Immature natural killer cell (primary cell): ENCODE measurements at regions not wholly inside any gene's neighbourhood (a gene's known extent, or its start where the extent isn't known, plus 50 kb on each side); places are given as distances from the start of the nearest gene placed in this dataset.

Source experiments
- DNase-seq, 3 donors: peaks; one replicate each; pipeline ENCODE4 v3.0.0; 2022; ENCODE audit warnings: mixed read lengths in 1 of 3
- H3K27ac Mint-ChIP-seq, 6 donors: one replicate each; pipeline ENCODE4 v1.8.0; 2020; ENCODE audit warnings: mixed read lengths in 6 of 6, mild to moderate bottlenecking in 5 of 6, inconsistent platforms in 4 of 6, moderate library complexity in 3 of 6
- H3K27me3 Mint-ChIP-seq, 3 donors: one replicate each; pipeline ENCODE4 v1.8.0; 2020 to 2021; ENCODE audit warnings: low read depth in 3 of 3, mild to moderate bottlenecking in 3 of 3, mixed read lengths in 3 of 3, moderate library complexity in 3 of 3, inconsistent platforms in 1 of 3
- H3K36me3 Mint-ChIP-seq, 3 donors: one replicate each; pipeline ENCODE4 v1.8.0; 2020; ENCODE audit warnings: mixed read lengths in 3 of 3, inconsistent platforms in 2 of 3, mild to moderate bottlenecking in 2 of 3
- H3K4me1 Mint-ChIP-seq, 2 donors: one replicate each; pipeline ENCODE4 v1.8.0; 2020; ENCODE audit warnings: inconsistent platforms in 2 of 2, mild to moderate bottlenecking in 2 of 2, mixed read lengths in 2 of 2, moderate library complexity in 1 of 2
- H3K4me3 Mint-ChIP-seq, 5 donors: one replicate each; pipeline ENCODE4 v1.8.0; 2020; ENCODE audit warnings: mild to moderate bottlenecking in 5 of 5, mixed read lengths in 5 of 5, inconsistent platforms in 3 of 5, moderate library complexity in 3 of 5
- H3K9me3 Mint-ChIP-seq, 6 donors: one replicate each; pipeline ENCODE4 v1.8.0; 2020; ENCODE audit warnings: mild to moderate bottlenecking in 6 of 6, mixed read lengths in 6 of 6, inconsistent platforms in 4 of 6, moderate library complexity in 3 of 6

GRCh38 chr2:51995293-51995692 is 963.4 kb upstream of the NRXN1 start:
- no peak overlapping the region for H3K4me3 Mint-ChIP-seq
- DNase-seq, result no peak
- H3K27ac Mint-ChIP-seq, result no peak overlapping the region
- no peaks in the 10 kb centered on the region for H3K27me3 Mint-ChIP-seq
- H3K9me3 Mint-ChIP-seq, result peaks cover 18 to 58% (median 40%) of the 10 kb centered on the region in 6 donors
- no peaks in the 10 kb centered on the region for H3K4me1 Mint-ChIP-seq
- H3K36me3 Mint-ChIP-seq, result peaks cover 0 to 4% (median 0%) of the 10 kb centered on the region in 3 donors

GRCh38 chr2:51994123-51994763 is 962.3 kb upstream of the NRXN1 start:
- Mint-ChIP-seq H3K27ac (no peak overlapping the region), H3K27me3 (no peaks in the 10 kb centered on the region), H3K9me3 (peaks cover 22 to 50% (median 40%) of the 10 kb centered on the region in 6 donors), H3K36me3 (peaks cover 0 to 4% (median 0%) of the 10 kb centered on the region in 3 donors), H3K4me3 (no peak overlapping the region), H3K4me1 (no peaks in the 10 kb centered on the region)
- no peak for DNase-seq

GRCh38 chr2:51990684-51991083 is 958.8 kb upstream of the NRXN1 start:
- Mint-ChIP-seq H3K36me3 (peaks cover 0 to 4% (median 0%) of the 10 kb centered on the region in 3 donors), H3K4me1 (no peaks in the 10 kb centered on the region), H3K9me3 (peaks cover 10 to 38% (median 30%) of the 10 kb centered on the region in 6 donors), H3K27me3 (peaks cover 0 to 1% (median 0%) of the 10 kb centered on the region in 3 donors), H3K4me3 (no peak overlapping the region), H3K27ac (no peak overlapping the region)
- no peak for DNase-seq

DNA sequence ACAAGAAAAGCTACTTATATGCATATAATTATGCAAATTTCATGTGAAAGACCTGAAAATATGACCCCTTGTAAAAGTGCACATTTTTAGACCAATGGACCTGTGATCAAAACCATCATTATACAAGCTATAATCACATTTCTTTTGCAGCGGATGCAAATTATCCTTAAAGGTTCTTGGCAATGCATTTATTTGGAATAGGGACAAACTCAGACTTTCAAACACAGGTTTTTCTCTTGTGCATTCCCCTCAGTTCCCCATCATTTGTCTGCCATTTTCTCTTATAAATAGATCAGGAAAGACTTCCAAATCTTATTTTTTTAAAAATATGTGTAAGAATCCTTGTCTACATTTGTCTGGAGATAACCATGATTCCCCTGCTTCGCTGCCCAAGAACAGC is 954.2 kb upstream of the NRXN1 start:
- Mint-ChIP-seq H3K27ac (no peak overlapping the region), H3K9me3 (peaks cover 8 to 32% (median 17%) of the 10 kb centered on the region in 6 donors), H3K4me3 (no peak overlapping the region), H3K36me3 (no peaks in the 10 kb centered on the region), H3K27me3 (peaks cover 0 to 1% (median 0%) of the 10 kb centered on the region in 3 donors), H3K4me1 (no peaks in the 10 kb centered on the region)
- DNase-seq, result no peak

DNA sequence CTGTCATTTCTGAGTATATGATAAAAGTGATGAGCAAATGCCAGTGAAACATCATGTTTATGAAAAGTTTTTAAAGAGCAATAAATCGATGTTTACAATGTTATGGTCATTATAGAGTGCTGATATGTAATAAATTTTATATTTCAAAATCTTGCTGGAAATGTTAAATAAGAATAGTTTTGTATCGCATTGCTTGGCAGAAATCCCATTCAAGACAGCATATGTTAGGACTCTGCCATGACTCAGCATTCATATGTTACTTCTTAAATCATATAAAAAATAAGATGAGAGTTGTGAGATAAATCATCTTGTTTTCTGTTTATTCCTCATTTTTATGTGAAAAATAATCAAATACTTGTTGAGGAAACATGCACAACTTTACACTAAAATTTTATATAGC is 949.9 kb upstream of the NRXN1 start:
- Mint-ChIP-seq H3K27ac (no peak overlapping the region), H3K36me3 (peaks cover 0 to 4% (median 0%) of the 10 kb centered on the region in 3 donors), H3K27me3 (no peaks in the 10 kb centered on the region), H3K4me1 (no peaks in the 10 kb centered on the region), H3K4me3 (no peak overlapping the region), H3K9me3 (peaks cover 2 to 34% (median 16%) of the 10 kb centered on the region in 6 donors)
- no peak for DNase-seq

DNA sequence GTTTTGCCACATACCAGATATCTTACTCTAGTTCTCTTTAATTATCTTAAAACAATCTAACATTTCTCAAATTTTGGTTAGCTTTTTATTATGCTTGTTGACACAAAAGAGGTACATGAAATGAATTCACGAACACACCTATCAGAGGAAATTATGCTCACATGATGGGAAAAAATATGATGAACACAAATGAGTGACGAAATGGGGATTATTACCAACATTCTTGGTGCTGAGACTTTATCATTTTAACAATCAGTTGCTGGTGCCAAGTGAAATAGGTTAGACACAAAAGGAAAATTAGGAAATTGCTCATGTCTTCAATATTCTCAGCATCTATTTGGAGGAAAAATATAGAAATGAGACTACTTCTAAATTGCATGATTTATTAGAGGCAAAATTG is 944.7 kb upstream of the NRXN1 start:
- Mint-ChIP-seq H3K4me1 (no peaks in the 10 kb centered on the region), H3K27me3 (peaks cover 0 to 1% (median 0%) of the 10 kb centered on the region in 3 donors), H3K9me3 (peaks cover 5 to 50% (median 24%) of the 10 kb centered on the region in 6 donors), H3K36me3 (peaks cover 0 to 4% (median 0%) of the 10 kb centered on the region in 3 donors), H3K4me3 (no peak overlapping the region), H3K27ac (no peak overlapping the region)
- no peak for DNase-seq

- no peak for DNase-seq
- no peaks in the 10 kb centered on the region for H3K4me1 Mint-ChIP-seq
- no peak overlapping the region for H3K4me3 Mint-ChIP-seq
- no peak overlapping the region for H3K27ac Mint-ChIP-seq
- peaks cover 7 to 35% (median 26%) of the 10 kb centered on the region in 6 donors for H3K9me3 Mint-ChIP-seq
- no peaks in the 10 kb centered on the region for H3K36me3 Mint-ChIP-seq
- H3K27me3 Mint-ChIP-seq, result peaks cover 0 to 3% (median 0%) of the 10 kb centered on the region in 3 donors
These were observed 939.2 kb upstream of the NRXN1 start for GRCh38 chr2:51971136-51971535.

GRCh38 chr2:51969347-51969746 is 937.4 kb upstream of the NRXN1 start:
- H3K27me3 Mint-ChIP-seq, result peaks cover 0 to 5% (median 0%) of the 10 kb centered on the region in 3 donors
- peaks cover 11 to 34% (median 24%) of the 10 kb centered on the region in 6 donors for H3K9me3 Mint-ChIP-seq
- no peaks in the 10 kb centered on the region for H3K4me1 Mint-ChIP-seq
- no peaks in the 10 kb centered on the region for H3K36me3 Mint-ChIP-seq
- H3K4me3 Mint-ChIP-seq, result no peak overlapping the region
- DNase-seq, result no peak
- no peak overlapping the region for H3K27ac Mint-ChIP-seq

DNA sequence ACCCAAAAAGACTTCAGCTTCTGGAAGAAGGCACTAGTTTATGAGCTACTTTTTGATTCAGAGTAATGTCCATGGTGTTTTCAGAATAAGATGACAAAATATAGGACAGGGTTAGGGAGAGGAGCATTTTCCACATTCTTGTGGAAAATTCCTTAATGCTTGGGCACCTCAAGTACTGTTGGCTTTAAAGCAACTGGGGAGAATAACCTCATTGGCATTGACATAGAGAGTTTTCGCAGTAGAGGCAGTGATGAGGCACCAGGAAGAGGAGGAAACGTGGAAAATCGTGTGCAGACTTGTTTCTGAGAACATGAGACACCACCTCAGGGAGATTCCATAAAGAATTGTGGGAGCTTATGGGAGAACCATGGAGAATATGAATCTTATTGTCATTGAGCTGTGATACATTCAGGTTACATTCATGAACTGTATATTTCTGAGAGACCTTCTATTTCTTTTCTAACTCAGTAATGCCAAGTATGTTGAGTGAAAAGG is 929.0 kb upstream of the NRXN1 start:
- no peaks in the 10 kb centered on the region for H3K4me1 Mint-ChIP-seq
- DNase-seq, result no peak
- peaks cover 10 to 44% (median 17%) of the 10 kb centered on the region in 6 donors for H3K9me3 Mint-ChIP-seq
- H3K36me3 Mint-ChIP-seq, result no peaks in the 10 kb centered on the region
- no peaks in the 10 kb centered on the region for H3K27me3 Mint-ChIP-seq
- no peak overlapping the region for H3K4me3 Mint-ChIP-seq
- no peak overlapping the region for H3K27ac Mint-ChIP-seq

DNA sequence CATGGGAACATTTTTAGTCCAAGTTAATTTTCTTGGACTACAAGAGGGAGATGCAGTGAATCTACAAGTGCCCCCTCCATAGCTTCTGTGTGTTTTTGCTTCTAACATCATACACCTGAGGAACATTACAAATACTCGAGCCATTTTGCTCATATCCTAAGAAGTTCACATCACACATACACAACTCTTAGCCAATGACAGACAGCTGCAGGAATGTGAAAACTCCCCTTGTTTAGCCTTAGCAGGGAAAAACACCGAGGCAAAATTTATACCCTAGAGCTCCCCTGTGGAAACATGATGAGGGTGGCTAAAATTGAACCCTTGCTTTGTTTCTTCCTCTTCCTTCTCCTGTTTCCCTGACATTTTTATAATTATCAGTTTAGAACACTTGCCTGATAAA is 928.3 kb upstream of the NRXN1 start:
- H3K4me1 Mint-ChIP-seq, result no peaks in the 10 kb centered on the region
- H3K27me3 Mint-ChIP-seq, result no peaks in the 10 kb centered on the region
- peaks cover 6 to 44% (median 16%) of the 10 kb centered on the region in 6 donors for H3K9me3 Mint-ChIP-seq
- no peak for DNase-seq
- H3K36me3 Mint-ChIP-seq, result no peaks in the 10 kb centered on the region
- no peak overlapping the region for H3K4me3 Mint-ChIP-seq
- H3K27ac Mint-ChIP-seq, result no peak overlapping the region

DNA sequence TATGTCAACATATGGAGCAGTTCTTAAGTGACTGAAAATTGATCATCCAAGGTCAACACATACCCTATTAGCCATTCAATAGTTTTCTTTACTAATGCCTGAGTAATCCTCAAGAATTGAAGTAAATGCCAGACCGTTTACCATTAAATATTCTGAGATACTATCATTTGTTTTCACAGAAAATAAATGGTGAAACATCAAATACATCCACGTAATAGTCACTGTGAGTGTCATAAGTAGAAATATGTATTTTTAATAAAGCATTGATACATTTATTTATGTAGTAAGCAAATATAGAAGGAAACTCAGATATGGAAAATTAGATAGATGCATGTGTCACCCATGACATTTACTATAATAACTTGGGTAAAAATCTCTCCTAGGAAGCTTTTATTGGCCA is 927.8 kb upstream of the NRXN1 start:
- H3K9me3 Mint-ChIP-seq, result peaks cover 6 to 48% (median 19%) of the 10 kb centered on the region in 6 donors
- no peak overlapping the region for H3K27ac Mint-ChIP-seq
- no peak overlapping the region for H3K4me3 Mint-ChIP-seq
- no peaks in the 10 kb centered on the region for H3K36me3 Mint-ChIP-seq
- H3K27me3 Mint-ChIP-seq, result no peaks in the 10 kb centered on the region
- H3K4me1 Mint-ChIP-seq, result no peaks in the 10 kb centered on the region
- DNase-seq, result no peak

DNA sequence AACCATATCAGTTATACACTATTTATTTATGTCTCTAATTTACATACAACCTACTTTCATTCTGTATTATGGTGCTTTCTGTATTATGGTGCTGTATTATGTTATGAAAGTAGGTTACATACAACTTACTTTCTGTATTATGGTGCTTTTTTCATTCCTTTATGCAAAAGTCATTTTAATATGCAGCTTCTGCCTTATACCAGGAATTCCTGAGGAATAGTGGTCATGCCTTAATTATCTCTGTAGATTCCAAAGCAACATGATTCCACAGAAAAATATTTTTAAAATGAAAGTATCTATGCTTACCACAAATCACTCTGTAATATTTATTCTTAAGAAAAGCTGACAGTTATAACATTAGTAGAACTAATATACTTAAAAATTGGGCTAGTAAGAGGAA is 922.0 kb upstream of the NRXN1 start:
- Mint-ChIP-seq H3K27ac (no peak overlapping the region), H3K4me1 (no peaks in the 10 kb centered on the region), H3K9me3 (peaks cover 14 to 58% (median 31%) of the 10 kb centered on the region in 6 donors), H3K36me3 (peaks cover 0 to 4% (median 0%) of the 10 kb centered on the region in 3 donors), H3K27me3 (no peaks in the 10 kb centered on the region), H3K4me3 (no peak overlapping the region)
- no peak for DNase-seq

DNA sequence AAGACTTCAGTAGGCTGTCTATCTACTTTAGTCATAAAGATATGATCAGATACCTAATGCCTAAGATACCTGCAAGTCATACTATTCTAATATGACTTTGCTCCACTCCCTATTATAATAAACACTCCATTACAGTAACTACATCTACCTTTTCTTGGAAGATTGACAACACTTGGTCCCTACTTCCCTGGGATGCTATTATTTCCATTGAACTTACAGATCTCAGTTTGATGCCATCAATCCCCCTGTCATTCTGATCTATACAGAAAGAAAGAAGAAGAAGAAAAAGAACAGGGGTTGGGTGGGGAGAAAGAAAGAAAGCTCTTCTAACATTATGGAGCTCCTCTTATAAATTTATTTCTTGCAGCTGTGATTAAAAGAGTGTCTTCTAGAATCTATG is 889.1 kb upstream of the NRXN1 start:
- Mint-ChIP-seq H3K4me1 (no peaks in the 10 kb centered on the region), H3K27ac (no peak overlapping the region), H3K9me3 (peaks cover 8 to 50% (median 25%) of the 10 kb centered on the region in 6 donors), H3K27me3 (no peaks in the 10 kb centered on the region), H3K36me3 (no peaks in the 10 kb centered on the region), H3K4me3 (no peak overlapping the region)
- DNase-seq, result no peak

- no peak overlapping the region for H3K27ac Mint-ChIP-seq
- no peaks in the 10 kb centered on the region for H3K27me3 Mint-ChIP-seq
- DNase-seq, result no peak
- no peak overlapping the region for H3K4me3 Mint-ChIP-seq
- H3K36me3 Mint-ChIP-seq, result no peaks in the 10 kb centered on the region
- no peaks in the 10 kb centered on the region for H3K4me1 Mint-ChIP-seq
- peaks cover 9 to 52% (median 25%) of the 10 kb centered on the region in 6 donors for H3K9me3 Mint-ChIP-seq
These were observed 888.6 kb upstream of the NRXN1 start for GRCh38 chr2:51920509-51920908.

DNA sequence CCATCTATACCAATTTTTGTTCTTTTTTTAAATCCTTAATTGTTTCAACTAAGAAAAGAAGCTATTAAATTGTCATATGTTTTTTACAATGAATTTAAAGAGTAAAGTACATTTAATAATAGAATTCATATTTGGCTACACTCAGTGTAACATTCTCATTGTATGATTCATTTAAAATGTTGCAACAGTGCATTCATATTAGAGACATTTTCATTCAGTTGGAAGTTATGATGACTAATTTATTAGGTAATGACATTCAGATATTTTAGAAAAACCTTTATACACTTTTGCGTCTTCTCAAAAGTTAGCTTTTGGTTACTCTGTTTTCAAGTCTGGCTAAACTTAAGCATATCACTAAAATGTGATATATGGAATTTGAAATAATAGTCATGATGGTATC is 887.5 kb upstream of the NRXN1 start:
- Mint-ChIP-seq H3K9me3 (peaks cover 8 to 54% (median 27%) of the 10 kb centered on the region in 6 donors), H3K27ac (no peak overlapping the region), H3K4me3 (no peak overlapping the region), H3K27me3 (no peaks in the 10 kb centered on the region), H3K36me3 (no peaks in the 10 kb centered on the region), H3K4me1 (no peaks in the 10 kb centered on the region)
- no peak for DNase-seq
